DMS114 treated with DMSO at 0.1 percent for 48 hours (cell line): ENCODE measurements at regions not wholly inside any gene's neighbourhood (a gene's known extent, or its start where the extent isn't known, plus 50 kb on each side); places are given as distances from the start of the nearest gene placed in this dataset.

Experiments used
- DNase-seq: peaks from one replicate; lab custom pipeline; 2025; ENCODE audit not compliant: unreplicated experiment; lab: John Stamatoyannopoulos, UW

- DNase-seq: no peak
These were observed 1415.6 kb upstream of the ATXN8OS start for GRCh38 chr13:68692049-68692448.

- no peak for DNase-seq
These were observed 1417.1 kb upstream of the ATXN8OS start for GRCh38 chr13:68690567-68690966.

- no peak for DNase-seq
These were observed 1431.0 kb upstream of the ATXN8OS start for GRCh38 chr13:68676513-68677115.

- no peak for DNase-seq
These were observed 1432.4 kb upstream of the ATXN8OS start for GRCh38 chr13:68675209-68675608.

GRCh38 chr13:68667863-68668262, 1437.7 kb upstream of the PCDH9 start:
- no peak for DNase-seq

- DNase-seq: no peak
These were observed 1436.8 kb upstream of the PCDH9 start for GRCh38 chr13:68666774-68667397.

- DNase-seq: no peak
These were observed 1415.7 kb upstream of the PCDH9 start for GRCh38 chr13:68645814-68646213.

GRCh38 chr13:68644611-68645010, 1414.5 kb upstream of the PCDH9 start:
- DNase-seq: no peak

- DNase-seq: no peak
These were observed 1406.6 kb upstream of the PCDH9 start for GRCh38 chr13:68636784-68637183.

- DNase-seq: no peak
These were observed 1398.9 kb upstream of the PCDH9 start for GRCh38 chr13:68628994-68629393.

- no peak for DNase-seq
These were observed 1397.2 kb upstream of the PCDH9 start for GRCh38 chr13:68627379-68627778.

- DNase-seq: no peak
These were observed 1386.6 kb upstream of the PCDH9 start for GRCh38 chr13:68616600-68617222.

GRCh38 chr13:68609661-68610060, 1379.5 kb upstream of the PCDH9 start:
- DNase-seq: no peak

- no peak for DNase-seq
These were observed 1378.0 kb upstream of the PCDH9 start for GRCh38 chr13:68608147-68608546.

- DNase-seq: no peak
These were observed 1367.5 kb upstream of the PCDH9 start for GRCh38 chr13:68597641-68598040.

- DNase-seq: no peak
These were observed 1358.5 kb upstream of the PCDH9 start for GRCh38 chr13:68588623-68589022.

GRCh38 chr13:68584776-68585175, 1354.6 kb upstream of the PCDH9 start:
- no peak for DNase-seq

GRCh38 chr13:68574053-68574452, 1343.9 kb upstream of the PCDH9 start:
- DNase-seq: no peak

GRCh38 chr13:68551701-68552522, 1321.8 kb upstream of the PCDH9 start:
- DNase-seq: no peak

- DNase-seq: no peak
These were observed 1320.2 kb upstream of the PCDH9 start for GRCh38 chr13:68550330-68550729.

GRCh38 chr13:68540244-68540643, 1310.1 kb upstream of the PCDH9 start:
- DNase-seq: no peak

- no peak for DNase-seq
These were observed 1305.2 kb upstream of the PCDH9 start for GRCh38 chr13:68535329-68535728.
